ENCODE measurements at regions not wholly inside any gene's neighbourhood (a gene's known extent, or its start where the extent isn't known, plus 50 kb on each side); places are given as distances from the start of the nearest gene placed in this dataset.

DNA sequence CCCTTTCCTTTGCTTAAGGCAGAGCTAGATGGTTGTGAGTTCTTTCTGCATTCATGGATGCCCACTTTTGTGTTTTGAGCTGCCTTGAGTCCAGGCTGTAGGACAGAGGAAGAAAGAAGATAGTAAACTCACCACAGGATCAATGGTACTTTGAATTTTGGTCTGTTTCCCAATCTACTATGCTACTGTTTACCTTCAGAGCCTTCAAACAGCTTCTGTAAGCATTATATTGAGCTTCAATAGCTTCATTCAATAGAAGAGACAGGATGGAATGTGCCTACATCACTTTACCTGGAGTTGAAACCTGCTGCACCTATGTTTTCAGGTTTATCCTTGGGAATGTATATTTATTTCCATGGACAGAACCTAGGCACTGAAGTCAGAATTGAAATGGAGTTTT, 397.9 kb upstream of the DYNLRB2 start:
- TF ChIP-seq, protein P1, sequence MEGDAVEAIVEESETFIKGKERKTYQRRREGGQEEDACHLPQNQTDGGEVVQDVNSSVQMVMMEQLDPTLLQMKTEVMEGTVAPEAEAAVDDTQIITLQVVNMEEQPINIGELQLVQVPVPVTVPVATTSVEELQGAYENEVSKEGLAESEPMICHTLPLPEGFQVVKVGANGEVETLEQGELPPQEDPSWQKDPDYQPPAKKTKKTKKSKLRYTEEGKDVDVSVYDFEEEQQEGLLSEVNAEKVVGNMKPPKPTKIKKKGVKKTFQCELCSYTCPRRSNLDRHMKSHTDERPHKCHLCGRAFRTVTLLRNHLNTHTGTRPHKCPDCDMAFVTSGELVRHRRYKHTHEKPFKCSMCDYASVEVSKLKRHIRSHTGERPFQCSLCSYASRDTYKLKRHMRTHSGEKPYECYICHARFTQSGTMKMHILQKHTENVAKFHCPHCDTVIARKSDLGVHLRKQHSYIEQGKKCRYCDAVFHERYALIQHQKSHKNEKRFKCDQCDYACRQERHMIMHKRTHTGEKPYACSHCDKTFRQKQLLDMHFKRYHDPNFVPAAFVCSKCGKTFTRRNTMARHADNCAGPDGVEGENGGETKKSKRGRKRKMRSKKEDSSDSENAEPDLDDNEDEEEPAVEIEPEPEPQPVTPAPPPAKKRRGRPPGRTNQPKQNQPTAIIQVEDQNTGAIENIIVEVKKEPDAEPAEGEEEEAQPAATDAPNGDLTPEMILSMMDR (conservative IDR thresholded peaks at IDR 0.05): no peak
- TF ChIP-seq ZFX (IDR thresholded peaks at IDR 0.05): no peak

Measured in C4-2B (cell line).